Neutrophil (primary cell): ENCODE measurements at regions not wholly inside any gene's neighbourhood (a gene's known extent, or its start where the extent isn't known, plus 50 kb on each side); places are given as distances from the start of the nearest gene placed in this dataset.

ENCODE experiments used
- H3K27ac ChIP-seq: fragments of 200-600 bp; sonication (generic); 2 replicates; pipeline ENCODE4 v1.5.1; 2016; ENCODE audit warnings: mild to moderate bottlenecking, moderate library complexity
- H3K27me3 ChIP-seq: fragments of 200-600 bp; sonication (generic); 2 replicates; pipeline ENCODE4 v1.6.0; 2016; ENCODE audit warnings: mild to moderate bottlenecking
- H3K36me3 ChIP-seq: fragments of 200-600 bp; sonication (generic); 2 replicates; pipeline ENCODE4 v1.5.1; 2017
- H3K4me1 ChIP-seq, 2 experiments: fragments of 200-600 bp in 1 of 2; sonication (generic) in 1 of 2; 1 replicate in 1 of 2; 2 replicates in 1 of 2; pipeline versions ENCODE4 v1.5.1 to v1.6.1; 2013 to 2016; ENCODE audit warnings: low read depth in 1 of 2, low read length in 1 of 2, mild to moderate bottlenecking in 1 of 2, moderate library complexity in 1 of 2; ENCODE audit not compliant: control insufficient read depth in 1 of 2, insufficient read depth in 1 of 2
- H3K4me3 ChIP-seq, 2 experiments: fragments of 200-600 bp in 1 of 2; sonication (generic) in 1 of 2; 1 replicate in 1 of 2; 2 replicates in 1 of 2; pipeline ENCODE4 v1.5.1; 2013 to 2016; ENCODE audit warnings: low read depth in 1 of 2, low read length in 1 of 2, mild to moderate bottlenecking in 1 of 2, moderate library complexity in 1 of 2
- H3K9me3 ChIP-seq: fragments of 200-600 bp; sonication (generic); 2 replicates; pipeline ENCODE4 v1.5.1; 2016
- CTCF ChIP-seq: fragments of 200-600 bp; sonication (generic); IDR thresholded peaks from 2 replicates; pipeline ENCODE4 v1.5.1; 2016; ENCODE audit warnings: antibody characterized with exemption

GRCh38 chr11:116096272-116096995 lies 592.2 kb upstream of the CADM1 start:
- no peak for TF ChIP-seq CTCF
- Histone ChIP-seq H3K9me3 (no peaks in the 10 kb centered on the region), H3K27ac (no peak overlapping the region), H3K4me1 (no peaks in the 10 kb centered on the region), H3K4me3 (no peak overlapping the region), H3K27me3 (no peaks in the 10 kb centered on the region), H3K36me3 (no peaks in the 10 kb centered on the region)

- H3K27ac ChIP-seq, result no peak overlapping the region
- no peaks in the 10 kb centered on the region for H3K27me3 ChIP-seq
- no peak overlapping the region for H3K4me3 ChIP-seq
- H3K36me3 ChIP-seq, result no peaks in the 10 kb centered on the region
- TF ChIP-seq CTCF, result no peak
- no peaks in the 10 kb centered on the region for H3K4me1 ChIP-seq
- H3K9me3 ChIP-seq, result no peaks in the 10 kb centered on the region
Measured at GRCh38 chr11:116093481-116094270, 589.5 kb upstream of the CADM1 start.

GRCh38 chr11:116093065-116093464 lies 588.9 kb upstream of the CADM1 start:
- Histone ChIP-seq H3K36me3 (no peaks in the 10 kb centered on the region), H3K4me1 (no peaks in the 10 kb centered on the region), H3K4me3 (no peak overlapping the region), H3K27me3 (no peaks in the 10 kb centered on the region), H3K9me3 (no peaks in the 10 kb centered on the region), H3K27ac (no peak overlapping the region)
- no peak for TF ChIP-seq CTCF

GRCh38 chr11:116086426-116086825 lies 582.2 kb upstream of the CADM1 start:
- Histone ChIP-seq H3K36me3 (no peaks in the 10 kb centered on the region), H3K4me3 (no peak overlapping the region), H3K4me1 (no peaks in the 10 kb centered on the region), H3K9me3 (no peaks in the 10 kb centered on the region), H3K27ac (no peak overlapping the region), H3K27me3 (no peaks in the 10 kb centered on the region)
- TF ChIP-seq CTCF, result no peak

GRCh38 chr11:116085031-116085635 lies 580.9 kb upstream of the CADM1 start:
- Histone ChIP-seq H3K9me3 (no peaks in the 10 kb centered on the region), H3K36me3 (no peaks in the 10 kb centered on the region), H3K4me3 (no peak overlapping the region), H3K27ac (no peak overlapping the region), H3K4me1 (no peaks in the 10 kb centered on the region), H3K27me3 (no peaks in the 10 kb centered on the region)
- TF ChIP-seq CTCF, result no peak
